ENCODE measurements at regions not wholly inside any gene's neighbourhood (a gene's known extent, or its start where the extent isn't known, plus 50 kb on each side); places are given as distances from the start of the nearest gene placed in this dataset.
"Not testable (repeated sequence)": the region's sequence is repeated elsewhere in the genome, so short reads cannot be mapped to it uniquely, and the experiment has no call there.

GRCh38 chr2:7178996-7179395 is 261.8 kb downstream of the RNF144A start:
- not testable (repeated sequence) for H3K27ac Mint-ChIP-seq; H3K9me3 Mint-ChIP-seq; DNase-seq; H3K27me3 Mint-ChIP-seq; H3K4me3 Mint-ChIP-seq; H3K36me3 Mint-ChIP-seq (ENCODE audit: low read depth); H3K4me1 Mint-ChIP-seq (ENCODE audit: low read depth)

- no peaks in the 10 kb centered on the region for H3K36me3 Mint-ChIP-seq (ENCODE audit: low read depth)
- H3K27ac Mint-ChIP-seq: no peak overlapping the region
- no peaks in the 10 kb centered on the region for H3K4me1 Mint-ChIP-seq (ENCODE audit: low read depth)
- H3K9me3 Mint-ChIP-seq: no peaks in the 10 kb centered on the region
- H3K4me3 Mint-ChIP-seq: no peak overlapping the region
- no peaks in the 10 kb centered on the region for H3K27me3 Mint-ChIP-seq
- DNase-seq: no peak
Observed at GRCh38 chr2:7180638-7181370, 263.6 kb downstream of the RNF144A start.

GRCh38 chr2:7182525-7182924 is 265.3 kb downstream of the RNF144A start:
- H3K27ac Mint-ChIP-seq: no peak overlapping the region
- no peaks in the 10 kb centered on the region for H3K9me3 Mint-ChIP-seq
- H3K4me3 Mint-ChIP-seq: no peak overlapping the region
- no peaks in the 10 kb centered on the region for H3K36me3 Mint-ChIP-seq (ENCODE audit: low read depth)
- no peak for DNase-seq
- H3K27me3 Mint-ChIP-seq: no peaks in the 10 kb centered on the region
- no peaks in the 10 kb centered on the region for H3K4me1 Mint-ChIP-seq (ENCODE audit: low read depth)

GRCh38 chr2:7189106-7189505 is 271.9 kb downstream of the RNF144A start:
- DNase-seq: no peak
- no peaks in the 10 kb centered on the region for H3K9me3 Mint-ChIP-seq
- no peak overlapping the region for H3K4me3 Mint-ChIP-seq
- no peaks in the 10 kb centered on the region for H3K36me3 Mint-ChIP-seq (ENCODE audit: low read depth)
- H3K4me1 Mint-ChIP-seq (ENCODE audit: low read depth): peaks cover 15% of the 10 kb centered on the region
- H3K27ac Mint-ChIP-seq: no peak overlapping the region
- no peaks in the 10 kb centered on the region for H3K27me3 Mint-ChIP-seq

- Mint-ChIP-seq H3K27ac (peak overlapping the region; percentile 63), H3K36me3 (ENCODE audit: low read depth) (no peaks in the 10 kb centered on the region), H3K27me3 (no peaks in the 10 kb centered on the region), H3K9me3 (no peaks in the 10 kb centered on the region), H3K4me3 (no peak overlapping the region), H3K4me1 (ENCODE audit: low read depth) (peaks cover 15% of the 10 kb centered on the region)
- no peak for DNase-seq
Observed at GRCh38 chr2:7190587-7191324, 273.5 kb downstream of the RNF144A start.

- H3K27ac Mint-ChIP-seq: no peak overlapping the region
- no peaks in the 10 kb centered on the region for H3K27me3 Mint-ChIP-seq
- no peaks in the 10 kb centered on the region for H3K9me3 Mint-ChIP-seq
- H3K36me3 Mint-ChIP-seq (ENCODE audit: low read depth): no peaks in the 10 kb centered on the region
- H3K4me3 Mint-ChIP-seq: no peak overlapping the region
- no peak for DNase-seq
- H3K4me1 Mint-ChIP-seq (ENCODE audit: low read depth): peaks cover 15% of the 10 kb centered on the region
Observed at GRCh38 chr2:7191932-7192331, 274.7 kb downstream of the RNF144A start.

GRCh38 chr2:7193457-7193856 is 276.2 kb downstream of the RNF144A start:
- H3K36me3 Mint-ChIP-seq (ENCODE audit: low read depth): no peaks in the 10 kb centered on the region
- H3K27me3 Mint-ChIP-seq: no peaks in the 10 kb centered on the region
- H3K4me3 Mint-ChIP-seq: no peak overlapping the region
- no peak for DNase-seq
- H3K27ac Mint-ChIP-seq: no peak overlapping the region
- H3K9me3 Mint-ChIP-seq: no peaks in the 10 kb centered on the region
- H3K4me1 Mint-ChIP-seq (ENCODE audit: low read depth): peaks cover 15% of the 10 kb centered on the region

- H3K27me3 Mint-ChIP-seq: no peaks in the 10 kb centered on the region
- H3K4me1 Mint-ChIP-seq (ENCODE audit: low read depth): peaks cover 15% of the 10 kb centered on the region
- H3K27ac Mint-ChIP-seq: no peak overlapping the region
- H3K4me3 Mint-ChIP-seq: no peak overlapping the region
- no peaks in the 10 kb centered on the region for H3K36me3 Mint-ChIP-seq (ENCODE audit: low read depth)
- H3K9me3 Mint-ChIP-seq: no peaks in the 10 kb centered on the region
- no peak for DNase-seq
Observed at GRCh38 chr2:7194950-7195349, 277.7 kb downstream of the RNF144A start.

GRCh38 chr2:7196883-7197282 is 279.7 kb downstream of the RNF144A start:
- no peak for DNase-seq
- no peaks in the 10 kb centered on the region for H3K4me1 Mint-ChIP-seq (ENCODE audit: low read depth)
- H3K36me3 Mint-ChIP-seq (ENCODE audit: low read depth): no peaks in the 10 kb centered on the region
- no peaks in the 10 kb centered on the region for H3K9me3 Mint-ChIP-seq
- H3K4me3 Mint-ChIP-seq: no peak overlapping the region
- no peaks in the 10 kb centered on the region for H3K27me3 Mint-ChIP-seq
- no peak overlapping the region for H3K27ac Mint-ChIP-seq

- no peaks in the 10 kb centered on the region for H3K4me1 Mint-ChIP-seq (ENCODE audit: low read depth)
Observed at GRCh38 chr2:7201851-7202250, 284.6 kb downstream of the RNF144A start.

GRCh38 chr2:7203056-7203467 is 285.9 kb downstream of the RNF144A start:
- no peak overlapping the region for H3K4me3 Mint-ChIP-seq
- H3K9me3 Mint-ChIP-seq: no peaks in the 10 kb centered on the region
- no peak overlapping the region for H3K27ac Mint-ChIP-seq
- peak; percentile 60 for DNase-seq
- no peaks in the 10 kb centered on the region for H3K36me3 Mint-ChIP-seq (ENCODE audit: low read depth)
- no peaks in the 10 kb centered on the region for H3K27me3 Mint-ChIP-seq
- H3K4me1 Mint-ChIP-seq (ENCODE audit: low read depth): no peaks in the 10 kb centered on the region

More at GRCh38 chr2:7201851-7202250, 284.6 kb downstream of the RNF144A start:
- DNase-seq: no peak
- Mint-ChIP-seq H3K36me3 (ENCODE audit: low read depth) (no peaks in the 10 kb centered on the region), H3K4me3 (no peak overlapping the region), H3K27me3 (no peaks in the 10 kb centered on the region), H3K9me3 (no peaks in the 10 kb centered on the region), H3K27ac (no peak overlapping the region)

GRCh38 chr2:7205151-7205830 is 288.1 kb downstream of the RNF144A start:
- Mint-ChIP-seq H3K36me3 (ENCODE audit: low read depth) (no peaks in the 10 kb centered on the region), H3K9me3 (no peaks in the 10 kb centered on the region), H3K27me3 (no peaks in the 10 kb centered on the region), H3K4me1 (ENCODE audit: low read depth) (no peaks in the 10 kb centered on the region), H3K27ac (no peak overlapping the region), H3K4me3 (no peak overlapping the region)
- DNase-seq: no peak

GRCh38 chr2:7206111-7206810 is 289.0 kb downstream of the RNF144A start:
- no peaks in the 10 kb centered on the region for H3K36me3 Mint-ChIP-seq (ENCODE audit: low read depth)
- H3K27me3 Mint-ChIP-seq: no peaks in the 10 kb centered on the region
- H3K9me3 Mint-ChIP-seq: no peaks in the 10 kb centered on the region
- no peaks in the 10 kb centered on the region for H3K4me1 Mint-ChIP-seq (ENCODE audit: low read depth)
- no peak for DNase-seq
- H3K4me3 Mint-ChIP-seq: no peak overlapping the region
- no peak overlapping the region for H3K27ac Mint-ChIP-seq

GRCh38 chr2:7207631-7208030 is 290.4 kb downstream of the RNF144A start:
- H3K4me1 Mint-ChIP-seq (ENCODE audit: low read depth): no peaks in the 10 kb centered on the region
- H3K9me3 Mint-ChIP-seq: no peaks in the 10 kb centered on the region
- H3K27ac Mint-ChIP-seq: no peak overlapping the region
- H3K27me3 Mint-ChIP-seq: no peaks in the 10 kb centered on the region
- DNase-seq: no peak
- no peaks in the 10 kb centered on the region for H3K36me3 Mint-ChIP-seq (ENCODE audit: low read depth)
- no peak overlapping the region for H3K4me3 Mint-ChIP-seq

All from activated T-cell treated with anti-CD3 and anti-CD28 coated beads, Interleukin-2, amount 50 U/mL, for 24 hours (primary cell).